ENCODE measurements at regions not wholly inside any gene's neighbourhood (a gene's known extent, or its start where the extent isn't known, plus 50 kb on each side); places are given as distances from the start of the nearest gene placed in this dataset.

DNA sequence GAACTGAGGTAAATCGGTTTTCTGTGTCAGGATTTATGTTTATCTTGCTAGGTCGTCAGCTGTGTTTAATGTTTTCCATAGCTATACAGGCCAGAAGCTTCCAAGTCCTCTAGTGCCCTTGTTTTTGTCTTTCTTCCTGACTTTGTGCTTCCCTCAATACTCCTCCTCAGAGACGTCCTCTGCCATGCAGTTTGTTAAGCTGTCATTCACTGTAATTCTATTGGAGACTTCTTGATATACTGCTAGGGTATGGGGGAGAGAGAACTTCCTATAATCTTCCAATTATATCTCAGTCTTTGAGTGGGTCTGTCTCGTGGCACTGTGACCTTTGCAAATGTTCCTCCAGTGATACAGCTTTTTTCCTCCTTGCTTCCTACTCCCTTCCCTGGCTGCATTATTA is 327.3 kb upstream of the ANO5 start:
- TF ChIP-seq CTCF (IDR thresholded peaks at IDR 0.05; ENCODE audit: low read length, missing control alignments), result no peak
- no peak overlapping the region for H3K4me3 ChIP-seq (replicated peaks; ENCODE audit: low read depth, low read length)
- DNase-seq (ENCODE audit: low read depth), result no peak

DNA sequence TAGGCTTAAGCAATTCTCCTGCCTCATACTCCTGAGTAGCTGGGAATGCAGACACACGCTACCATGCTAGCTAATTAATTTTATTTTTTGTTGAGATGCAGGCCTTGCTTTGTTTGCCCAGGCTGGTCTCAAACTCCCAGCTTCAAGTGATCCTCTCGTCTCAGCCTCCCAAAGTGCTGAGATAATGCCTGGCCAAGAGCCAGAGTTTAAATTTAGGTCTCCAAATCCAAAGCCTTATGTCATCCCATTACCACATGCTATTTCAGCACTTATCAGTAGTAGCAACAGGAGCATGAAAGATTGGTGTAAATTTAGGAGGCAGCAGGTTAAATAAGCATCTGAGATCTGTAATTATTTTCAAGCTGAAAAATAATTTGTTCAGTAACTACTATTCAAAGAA is 326.1 kb upstream of the ANO5 start:
- no peak for DNase-seq (ENCODE audit: low read depth)
- no peak overlapping the region for H3K4me3 ChIP-seq (replicated peaks; ENCODE audit: low read depth, low read length)
- TF ChIP-seq CTCF (IDR thresholded peaks at IDR 0.05; ENCODE audit: low read length, missing control alignments), result no peak

- H3K4me3 ChIP-seq (replicated peaks; ENCODE audit: low read depth, low read length), result no peak overlapping the region
- no peak for TF ChIP-seq CTCF (IDR thresholded peaks at IDR 0.05; ENCODE audit: low read length, missing control alignments)
- DNase-seq (ENCODE audit: low read depth), result no peak
Measured at GRCh38 chr11:21877151-21877550, 315.7 kb upstream of the ANO5 start.

- no peak overlapping the region for H3K4me3 ChIP-seq (replicated peaks; ENCODE audit: low read depth, low read length)
- no peak for DNase-seq (ENCODE audit: low read depth)
- TF ChIP-seq CTCF (IDR thresholded peaks at IDR 0.05; ENCODE audit: low read length, missing control alignments), result no peak
Measured at GRCh38 chr11:21883354-21883753, 309.5 kb upstream of the ANO5 start.

GRCh38 chr11:21888814-21889213 is 304.1 kb upstream of the ANO5 start:
- DNase-seq (ENCODE audit: low read depth), result no peak
- no peak for TF ChIP-seq CTCF (IDR thresholded peaks at IDR 0.05; ENCODE audit: low read length, missing control alignments)
- no peak overlapping the region for H3K4me3 ChIP-seq (replicated peaks; ENCODE audit: low read depth, low read length)

GRCh38 chr11:21892736-21893564 is 299.9 kb upstream of the ANO5 start:
- no peak overlapping the region for H3K4me3 ChIP-seq (replicated peaks; ENCODE audit: low read depth, low read length)
- no peak for TF ChIP-seq CTCF (IDR thresholded peaks at IDR 0.05; ENCODE audit: low read length, missing control alignments)
- no peak for DNase-seq (ENCODE audit: low read depth)

GRCh38 chr11:21893565-21893867 is 299.4 kb upstream of the ANO5 start:
- no peak for DNase-seq (ENCODE audit: low read depth)
- TF ChIP-seq CTCF (IDR thresholded peaks at IDR 0.05; ENCODE audit: low read length, missing control alignments), result no peak
- no peak overlapping the region for H3K4me3 ChIP-seq (replicated peaks; ENCODE audit: low read depth, low read length)
